ENCODE measurements at regions not wholly inside any gene's neighbourhood (a gene's known extent, or its start where the extent isn't known, plus 50 kb on each side); places are given as distances from the start of the nearest gene placed in this dataset.

DNA sequence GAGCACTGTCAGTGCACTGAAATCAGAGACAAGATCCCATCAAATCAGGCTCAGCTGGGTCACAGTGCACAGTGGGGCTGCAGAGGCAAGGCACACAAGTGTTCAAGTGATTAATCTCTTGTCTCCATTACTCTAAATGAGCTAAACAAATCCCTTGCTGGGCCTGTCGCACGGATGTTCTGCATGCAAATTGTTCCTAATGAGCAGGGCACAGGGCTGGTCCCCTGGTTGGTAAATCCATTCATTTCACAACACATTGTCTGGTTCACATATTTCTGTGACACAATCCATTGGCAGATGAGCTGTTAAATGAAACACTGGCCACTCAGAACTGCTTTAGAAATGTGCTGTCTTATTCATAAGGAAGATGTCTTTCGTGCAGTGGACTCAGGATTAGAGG lies 167.9 kb upstream of the BRINP1 start:
- TF ChIP-seq, protein P1, sequence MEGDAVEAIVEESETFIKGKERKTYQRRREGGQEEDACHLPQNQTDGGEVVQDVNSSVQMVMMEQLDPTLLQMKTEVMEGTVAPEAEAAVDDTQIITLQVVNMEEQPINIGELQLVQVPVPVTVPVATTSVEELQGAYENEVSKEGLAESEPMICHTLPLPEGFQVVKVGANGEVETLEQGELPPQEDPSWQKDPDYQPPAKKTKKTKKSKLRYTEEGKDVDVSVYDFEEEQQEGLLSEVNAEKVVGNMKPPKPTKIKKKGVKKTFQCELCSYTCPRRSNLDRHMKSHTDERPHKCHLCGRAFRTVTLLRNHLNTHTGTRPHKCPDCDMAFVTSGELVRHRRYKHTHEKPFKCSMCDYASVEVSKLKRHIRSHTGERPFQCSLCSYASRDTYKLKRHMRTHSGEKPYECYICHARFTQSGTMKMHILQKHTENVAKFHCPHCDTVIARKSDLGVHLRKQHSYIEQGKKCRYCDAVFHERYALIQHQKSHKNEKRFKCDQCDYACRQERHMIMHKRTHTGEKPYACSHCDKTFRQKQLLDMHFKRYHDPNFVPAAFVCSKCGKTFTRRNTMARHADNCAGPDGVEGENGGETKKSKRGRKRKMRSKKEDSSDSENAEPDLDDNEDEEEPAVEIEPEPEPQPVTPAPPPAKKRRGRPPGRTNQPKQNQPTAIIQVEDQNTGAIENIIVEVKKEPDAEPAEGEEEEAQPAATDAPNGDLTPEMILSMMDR (IDR thresholded peaks at IDR 0.05) = no peak
- no peak for TF ChIP-seq EZH2 (IDR thresholded peaks at IDR 0.05; ENCODE audit: borderline replicate concordance, insufficient read depth, low read depth, low read length, poor library complexity, severe bottlenecking)
